ENCODE measurements at regions not wholly inside any gene's neighbourhood (a gene's known extent, or its start where the extent isn't known, plus 50 kb on each side); places are given as distances from the start of the nearest gene placed in this dataset.

DNA sequence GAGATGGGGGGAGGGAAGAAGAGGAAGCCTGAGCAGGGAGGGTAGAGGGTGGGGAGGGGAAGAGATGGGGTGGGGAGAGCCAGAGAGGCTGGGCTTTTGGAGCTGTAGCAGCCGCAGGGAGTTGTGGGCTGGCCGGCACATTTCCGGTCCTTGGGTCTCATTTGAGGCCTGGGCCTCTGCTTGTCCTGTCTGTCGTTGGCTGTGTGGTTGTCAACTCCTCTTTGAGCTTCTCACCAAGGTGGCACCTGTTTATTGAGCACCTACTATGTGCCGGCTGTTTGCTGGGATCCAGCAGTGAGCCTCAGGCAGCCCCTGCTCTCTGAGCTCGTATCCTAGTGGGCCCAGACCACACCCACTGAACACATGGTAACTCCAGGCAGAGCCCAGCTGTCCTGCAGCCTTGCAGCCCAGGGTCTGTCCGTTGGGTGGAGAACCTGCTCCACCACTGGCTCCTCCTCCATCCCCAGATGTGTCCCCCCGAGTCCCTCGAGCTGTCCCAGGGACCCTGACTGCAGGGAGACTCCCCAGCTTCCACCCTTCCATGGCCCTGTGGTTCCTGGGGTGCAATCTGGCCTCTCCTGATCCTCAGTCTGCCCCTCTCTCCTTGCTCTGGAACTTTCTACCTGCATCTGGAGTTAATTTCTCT, 164.9 kb downstream of the IRF8 start:
- TF ChIP-seq, protein P1, sequence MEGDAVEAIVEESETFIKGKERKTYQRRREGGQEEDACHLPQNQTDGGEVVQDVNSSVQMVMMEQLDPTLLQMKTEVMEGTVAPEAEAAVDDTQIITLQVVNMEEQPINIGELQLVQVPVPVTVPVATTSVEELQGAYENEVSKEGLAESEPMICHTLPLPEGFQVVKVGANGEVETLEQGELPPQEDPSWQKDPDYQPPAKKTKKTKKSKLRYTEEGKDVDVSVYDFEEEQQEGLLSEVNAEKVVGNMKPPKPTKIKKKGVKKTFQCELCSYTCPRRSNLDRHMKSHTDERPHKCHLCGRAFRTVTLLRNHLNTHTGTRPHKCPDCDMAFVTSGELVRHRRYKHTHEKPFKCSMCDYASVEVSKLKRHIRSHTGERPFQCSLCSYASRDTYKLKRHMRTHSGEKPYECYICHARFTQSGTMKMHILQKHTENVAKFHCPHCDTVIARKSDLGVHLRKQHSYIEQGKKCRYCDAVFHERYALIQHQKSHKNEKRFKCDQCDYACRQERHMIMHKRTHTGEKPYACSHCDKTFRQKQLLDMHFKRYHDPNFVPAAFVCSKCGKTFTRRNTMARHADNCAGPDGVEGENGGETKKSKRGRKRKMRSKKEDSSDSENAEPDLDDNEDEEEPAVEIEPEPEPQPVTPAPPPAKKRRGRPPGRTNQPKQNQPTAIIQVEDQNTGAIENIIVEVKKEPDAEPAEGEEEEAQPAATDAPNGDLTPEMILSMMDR (IDR thresholded peaks at IDR 0.05; ENCODE audit: extremely low read depth, insufficient read depth, missing control alignments), result no peak
- in situ Hi-C loops (cut with MboI; ENCODE audit: low pct_unique_long_range_greater_than_20kb, low sequenced_read_pairs, unreplicated experiment), result loop anchor here (25.0 kb wide), 1 partner anchor 448 kb away; the partner anchor contains the start of gene FOXF1
- no peak for DNase-seq (ENCODE audit: low spot score)

DNA sequence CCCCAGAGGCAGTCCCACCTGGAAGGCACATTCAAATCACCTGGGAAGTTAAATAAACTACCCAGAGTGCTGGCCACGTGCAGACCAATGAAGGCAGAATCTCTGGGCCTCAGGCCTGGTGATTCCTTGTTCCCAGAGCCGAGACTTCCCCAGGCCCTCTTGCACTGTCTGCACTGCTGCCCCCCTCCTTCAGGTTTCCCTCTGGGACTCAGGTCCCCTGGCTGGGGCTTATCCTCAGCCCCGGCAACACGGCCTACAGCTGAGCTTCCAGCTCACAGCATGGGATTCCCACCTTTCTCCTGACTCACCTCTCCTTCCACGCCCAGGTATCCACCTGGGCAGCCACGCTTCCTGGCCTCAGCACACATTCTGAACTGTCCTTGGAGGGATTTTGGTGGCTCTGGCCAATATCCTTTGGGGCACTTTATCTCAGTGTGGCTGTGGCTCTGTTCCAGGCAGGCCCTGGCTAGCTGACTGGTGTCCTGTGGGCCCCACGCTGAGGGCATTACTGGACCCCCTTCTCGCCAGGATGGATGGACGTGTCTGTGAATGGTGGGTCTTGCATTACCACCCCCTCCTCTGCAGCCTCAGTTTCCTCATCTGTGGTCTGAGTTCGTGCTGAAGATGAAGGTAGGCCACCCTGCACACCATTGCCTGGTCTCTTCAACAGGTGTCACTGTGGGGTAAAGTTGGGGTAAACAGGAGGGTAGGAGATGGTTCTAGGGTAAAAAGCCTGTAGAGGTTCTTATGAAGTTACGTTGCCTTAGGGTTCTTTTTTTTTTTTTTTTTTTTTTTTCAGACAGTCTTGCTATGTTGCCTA, 165.7 kb downstream of the IRF8 start:
- in situ Hi-C loops (cut with MboI; ENCODE audit: low pct_unique_long_range_greater_than_20kb, low sequenced_read_pairs, unreplicated experiment), result loop anchor here (25.0 kb wide), 1 partner anchor 448 kb away; the partner anchor contains the start of gene FOXF1
- DNase-seq (ENCODE audit: low spot score), result no peak
- TF ChIP-seq, protein P1 (IDR thresholded peaks at IDR 0.05; ENCODE audit: extremely low read depth, insufficient read depth, missing control alignments), result no peak

DNA sequence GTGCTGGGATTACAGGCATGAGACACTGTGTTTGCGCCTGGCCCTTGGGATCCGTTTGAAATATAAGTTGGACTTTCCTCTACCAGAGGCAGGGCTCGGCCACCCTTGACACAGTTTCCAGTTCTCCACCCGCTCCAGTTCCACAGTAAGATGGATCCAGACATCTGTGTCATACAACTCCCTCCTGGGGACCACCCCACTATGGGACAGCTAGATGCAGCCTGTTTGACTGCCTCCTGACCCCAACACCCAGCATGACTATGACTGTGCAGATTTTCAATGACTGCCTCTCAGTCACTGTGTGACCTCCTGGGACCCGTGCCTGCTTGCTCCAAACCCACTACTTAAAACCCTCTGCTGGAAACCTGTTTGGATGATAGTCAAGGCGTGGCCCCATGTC, 166.7 kb downstream of the IRF8 start:
- TF ChIP-seq, protein P1 (IDR thresholded peaks at IDR 0.05; ENCODE audit: extremely low read depth, insufficient read depth, missing control alignments), result no peak
- DNase-seq (ENCODE audit: low spot score), result no peak
- in situ Hi-C loops (cut with MboI; ENCODE audit: low pct_unique_long_range_greater_than_20kb, low sequenced_read_pairs, unreplicated experiment), result loop anchor here (25.0 kb wide), 1 partner anchor 447 kb away; the partner anchor contains the start of gene FOXF1

- no peak for DNase-seq (ENCODE audit: low spot score)
- TF ChIP-seq, protein P1 (IDR thresholded peaks at IDR 0.05; ENCODE audit: extremely low read depth, insufficient read depth, missing control alignments), result no peak
- in situ Hi-C loops (cut with MboI; ENCODE audit: low pct_unique_long_range_greater_than_20kb, low sequenced_read_pairs, unreplicated experiment), result loop anchor here (25.0 kb wide), 1 partner anchor 445 kb away; the partner anchor contains the start of gene FOXF1
Observed at GRCh38 chr16:86066811-86067210, 167.8 kb downstream of the IRF8 start.

- in situ Hi-C loops (cut with MboI; ENCODE audit: low pct_unique_long_range_greater_than_20kb, low sequenced_read_pairs, unreplicated experiment), result loop anchor here (25.0 kb wide), 1 partner anchor 445 kb away; the partner anchor contains the start of gene FOXF1
- DNase-seq (ENCODE audit: low spot score), result no peak
- TF ChIP-seq, protein P1 (IDR thresholded peaks at IDR 0.05; ENCODE audit: extremely low read depth, insufficient read depth, missing control alignments), result no peak
Observed at GRCh38 chr16:86067516-86067915, 168.6 kb downstream of the IRF8 start.

GRCh38 chr16:86067936-86068335, 169.0 kb downstream of the IRF8 start:
- TF ChIP-seq, protein P1 (IDR thresholded peaks at IDR 0.05; ENCODE audit: extremely low read depth, insufficient read depth, missing control alignments), result no peak
- DNase-seq (ENCODE audit: low spot score), result no peak

More at GRCh38 chr16:86067936-86068335, 169.0 kb downstream of the IRF8 start:
- in situ Hi-C loops (cut with MboI; ENCODE audit: low pct_unique_long_range_greater_than_20kb, low sequenced_read_pairs, unreplicated experiment), result loop anchor here (25.0 kb wide), 1 partner anchor 444 kb away; the partner anchor contains the start of gene FOXF1

Measured in GM13977 (cell line).